Thyroid gland (tissue), 4 donors: ENCODE measurements at regions not wholly inside any gene's neighbourhood (a gene's known extent, or its start where the extent isn't known, plus 50 kb on each side); places are given as distances from the start of the nearest gene placed in this dataset.

Experiments
- DNase-seq, 2 donors: peaks; one replicate each; pipeline ENCODE4 v3.0.0-alpha.2; 2019
- H3K27ac ChIP-seq, 3 donors: fragments of 200-600 bp; sonication (generic); 1 replicate in 2 of 3; 2 replicates in 1 of 3; pipeline ENCODE4 v1.5.1; 2016 to 2019; ENCODE audit warnings: mild to moderate bottlenecking in 1 of 3, moderate library complexity in 1 of 3
- H3K27me3 ChIP-seq: fragments of 200-600 bp; sonication (generic); one replicate; pipeline ENCODE4 v1.5.1; 2019
- H3K36me3 ChIP-seq, 2 donors: fragments of 200-600 bp; sonication (generic); one replicate each; pipeline ENCODE4 v1.5.1; 2016 to 2019
- H3K4me1 ChIP-seq, 2 donors: fragments of 200-600 bp; sonication (generic); one replicate each; pipeline ENCODE4 v1.5.1; 2017 to 2019
- H3K4me3 ChIP-seq, 3 donors: fragments of 200-600 bp; sonication (generic); replicated peaks in 1 of 3; 1 replicate in 2 of 3; 2 replicates in 1 of 3; pipeline ENCODE4 v1.5.1; 2016; ENCODE audit warnings: mild to moderate bottlenecking in 1 of 3
- H3K9me3 ChIP-seq: fragments of 200-600 bp; sonication (generic); one replicate; pipeline ENCODE4 v1.5.1; 2017
- POLR2A ChIP-seq, 2 donors: fragments of 450-650 bp; IDR thresholded peaks; one replicate each; pipeline ENCODE4 v1.6.1; 2017; ENCODE audit warnings: antibody characterized with exemption in 2 of 2, mild to moderate bottlenecking in 2 of 2, moderate library complexity in 1 of 2
- WGBS, 2 donors: methylation state at CpG; one replicate each; pipeline ENCODE4 v1.1.5; 2017; 5-methylcytosine and 5-hydroxymethylcytosine counted together
- intact Hi-C: fragments of 100-400 bp; cut with DNase I; formaldehyde crosslinking; loops from one replicate; pipeline ENCODE4 v1.15.1; 2023
- TF ChIP-seq, protein P1 (sequence below), 6 experiments: fragments of 200-600 bp in 3 of 6; fragments of 450-650 bp in 3 of 6; sonication (generic) in 3 of 6; IDR thresholded peaks; one replicate each; pipeline ENCODE4 v1.5.1; 2016 to 2019; ENCODE audit warnings: antibody characterized with exemption in 6 of 6, mild to moderate bottlenecking in 2 of 6, inconsistent platforms in 1 of 6, moderate library complexity in 1 of 6

DNA sequence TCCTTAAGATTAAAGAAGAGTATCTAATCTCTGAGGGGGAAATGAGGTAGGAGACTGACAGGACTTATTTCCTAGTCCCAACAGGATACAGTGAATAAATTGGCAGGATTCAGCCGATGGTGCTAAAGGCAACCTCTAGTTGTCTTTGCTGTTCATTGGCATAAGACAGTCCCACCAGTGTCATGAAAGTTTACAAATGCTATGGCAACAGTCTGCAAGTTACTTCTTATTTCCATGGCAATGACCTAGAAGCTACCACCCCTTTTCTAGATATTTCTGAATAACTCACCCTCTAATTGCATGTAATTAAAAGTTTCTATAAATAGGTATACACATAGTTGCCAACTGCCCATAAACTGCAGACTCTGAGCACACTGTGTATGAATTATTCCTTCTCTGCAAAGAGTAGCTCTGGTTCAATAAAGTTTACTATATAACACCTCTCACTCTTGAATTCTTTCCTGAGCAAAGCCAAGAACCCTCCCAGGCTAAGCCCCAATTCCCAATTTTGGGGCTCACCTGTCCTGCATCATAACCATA is 172.7 kb upstream of the LRATD1 start:
- intact Hi-C loops: no loop called here
- TF ChIP-seq POLR2A (IDR thresholded peaks at IDR 0.05): no peak
- TF ChIP-seq, protein P1, sequence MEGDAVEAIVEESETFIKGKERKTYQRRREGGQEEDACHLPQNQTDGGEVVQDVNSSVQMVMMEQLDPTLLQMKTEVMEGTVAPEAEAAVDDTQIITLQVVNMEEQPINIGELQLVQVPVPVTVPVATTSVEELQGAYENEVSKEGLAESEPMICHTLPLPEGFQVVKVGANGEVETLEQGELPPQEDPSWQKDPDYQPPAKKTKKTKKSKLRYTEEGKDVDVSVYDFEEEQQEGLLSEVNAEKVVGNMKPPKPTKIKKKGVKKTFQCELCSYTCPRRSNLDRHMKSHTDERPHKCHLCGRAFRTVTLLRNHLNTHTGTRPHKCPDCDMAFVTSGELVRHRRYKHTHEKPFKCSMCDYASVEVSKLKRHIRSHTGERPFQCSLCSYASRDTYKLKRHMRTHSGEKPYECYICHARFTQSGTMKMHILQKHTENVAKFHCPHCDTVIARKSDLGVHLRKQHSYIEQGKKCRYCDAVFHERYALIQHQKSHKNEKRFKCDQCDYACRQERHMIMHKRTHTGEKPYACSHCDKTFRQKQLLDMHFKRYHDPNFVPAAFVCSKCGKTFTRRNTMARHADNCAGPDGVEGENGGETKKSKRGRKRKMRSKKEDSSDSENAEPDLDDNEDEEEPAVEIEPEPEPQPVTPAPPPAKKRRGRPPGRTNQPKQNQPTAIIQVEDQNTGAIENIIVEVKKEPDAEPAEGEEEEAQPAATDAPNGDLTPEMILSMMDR (IDR thresholded peaks at IDR 0.05): no peak
- Histone ChIP-seq H3K36me3 (no peaks in the 10 kb centered on the region), H3K4me1 (no peaks in the 10 kb centered on the region), H3K9me3 (no peaks in the 10 kb centered on the region), H3K27ac (no peak overlapping the region), H3K4me3 (no peak overlapping the region), H3K27me3 (no peaks in the 10 kb centered on the region)
- WGBS, 2 donors: 88 to 94% methylated on average over 1 of the region's 1 CpG
- DNase-seq: no peak

DNA sequence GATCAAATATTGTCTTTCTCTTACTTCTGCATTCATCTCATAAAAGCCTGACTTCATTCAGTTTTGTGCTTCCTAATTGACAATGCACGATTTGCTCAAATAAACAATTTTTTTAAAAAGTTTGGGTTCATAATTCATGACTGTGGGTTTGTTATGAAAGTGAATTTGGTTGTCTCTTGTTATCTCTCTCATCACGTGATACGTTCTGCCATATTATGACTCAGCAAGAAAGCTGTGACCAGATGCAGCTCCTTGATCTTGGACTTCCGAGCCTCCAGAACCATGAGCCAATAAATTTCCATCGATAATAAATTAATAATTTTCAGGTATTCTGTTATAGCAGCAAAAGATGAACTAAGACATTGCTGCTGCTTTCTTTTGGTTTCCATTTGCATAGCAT is 156.5 kb upstream of the LRATD1 start:
- no peak for DNase-seq
- H3K4me3 ChIP-seq: no peak overlapping the region
- TF ChIP-seq, protein P1 (IDR thresholded peaks at IDR 0.05): no peak
- no peak for TF ChIP-seq POLR2A (IDR thresholded peaks at IDR 0.05)
- H3K9me3 ChIP-seq: no peaks in the 10 kb centered on the region
- no peaks in the 10 kb centered on the region for H3K4me1 ChIP-seq
- H3K27me3 ChIP-seq: no peaks in the 10 kb centered on the region
- 85 to 86% methylated on average over 5 of the region's 5 CpGs for WGBS, 2 donors
- intact Hi-C loops: no loop called here
- no peak overlapping the region for H3K27ac ChIP-seq
- no peaks in the 10 kb centered on the region for H3K36me3 ChIP-seq

DNA sequence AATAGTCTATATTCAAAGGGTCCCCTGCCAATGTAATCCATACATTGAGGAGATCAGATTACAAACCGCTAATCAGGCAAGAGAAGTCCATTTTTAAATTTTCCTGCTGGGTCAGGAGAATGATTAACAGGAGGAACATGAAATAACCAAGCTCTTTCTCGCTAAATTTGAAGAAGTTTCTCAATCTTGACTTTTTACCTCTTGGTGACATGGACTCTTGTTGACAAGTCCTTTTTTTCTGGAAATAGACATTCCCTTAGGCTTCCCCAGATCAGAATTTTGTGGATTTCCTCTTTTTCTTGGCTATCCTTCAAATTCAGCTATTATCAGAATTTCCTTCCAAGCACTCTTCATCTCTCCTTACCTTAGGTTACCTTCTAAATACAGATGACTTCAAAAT is 153.0 kb upstream of the LRATD1 start:
- intact Hi-C loops: no loop called here
- H3K4me1 ChIP-seq: no peaks in the 10 kb centered on the region
- TF ChIP-seq, protein P1 (IDR thresholded peaks at IDR 0.05): no peak
- no peak for TF ChIP-seq POLR2A (IDR thresholded peaks at IDR 0.05)
- no peak overlapping the region for H3K27ac ChIP-seq
- H3K9me3 ChIP-seq: no peaks in the 10 kb centered on the region
- no peak for DNase-seq
- H3K36me3 ChIP-seq: no peaks in the 10 kb centered on the region
- WGBS, 2 donors: 75 to 80% methylated on average over 2 of the region's 2 CpGs
- H3K4me3 ChIP-seq: no peak overlapping the region
- H3K27me3 ChIP-seq: no peaks in the 10 kb centered on the region

DNA sequence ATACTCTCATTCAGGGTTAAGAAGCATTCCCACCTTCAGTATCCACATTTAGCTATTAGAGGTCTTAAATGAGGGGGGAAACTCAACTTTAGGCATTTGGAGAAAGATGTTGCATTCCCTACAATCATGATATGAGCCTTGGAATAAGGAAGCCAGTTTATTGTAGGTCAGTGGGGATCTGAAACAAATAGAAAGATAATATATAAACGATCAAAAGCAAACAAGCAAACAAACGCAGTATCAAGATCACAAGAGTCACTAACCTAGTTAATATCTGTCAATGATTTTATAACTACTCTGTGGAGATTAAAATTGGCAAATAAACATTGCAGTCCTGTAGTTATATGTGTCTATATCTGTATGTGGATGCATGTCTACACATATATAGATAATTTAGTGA is 152.4 kb upstream of the LRATD1 start:
- WGBS, 2 donors: 71 to 86% methylated on average over 2 of the region's 2 CpGs
- no peak overlapping the region for H3K27ac ChIP-seq
- intact Hi-C loops: no loop called here

DNA sequence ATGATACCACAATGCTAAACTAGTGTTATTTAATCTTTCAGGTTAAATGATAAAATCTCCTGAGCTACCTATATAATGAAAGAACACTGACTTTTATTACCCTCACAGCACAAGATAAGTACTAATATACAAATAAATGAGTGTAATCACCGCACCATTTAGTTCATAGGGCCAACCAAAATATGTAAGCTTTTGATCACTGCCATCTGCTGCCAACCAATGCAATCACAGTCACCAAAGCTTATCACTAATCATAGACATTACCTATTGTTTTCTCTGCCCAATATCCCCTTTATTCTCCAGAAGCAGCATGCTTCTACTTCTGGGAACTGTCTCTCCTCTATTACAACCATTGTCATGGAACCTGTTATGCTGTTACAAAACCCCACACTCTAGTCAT is 151.6 kb upstream of the LRATD1 start:
- no peaks in the 10 kb centered on the region for H3K36me3 ChIP-seq
- no peaks in the 10 kb centered on the region for H3K4me1 ChIP-seq
- whole genome bisulfite sequencing, 2 donors: 86 to 90% methylated on average over 1 of the region's 1 CpG
- H3K27ac ChIP-seq: no peak overlapping the region
- no peaks in the 10 kb centered on the region for H3K9me3 ChIP-seq
- intact Hi-C loops: no loop called here
- TF ChIP-seq POLR2A (IDR thresholded peaks at IDR 0.05): no peak
- TF ChIP-seq, protein P1 (IDR thresholded peaks at IDR 0.05): no peak
- no peaks in the 10 kb centered on the region for H3K27me3 ChIP-seq
- no peak for DNase-seq
- no peak overlapping the region for H3K4me3 ChIP-seq

More for the DNA sequence above, 152.4 kb upstream of the LRATD1 start:
- no peak overlapping the region for H3K4me3 ChIP-seq
- H3K4me1 ChIP-seq: no peaks in the 10 kb centered on the region
- H3K27me3 ChIP-seq: no peaks in the 10 kb centered on the region
- no peaks in the 10 kb centered on the region for H3K36me3 ChIP-seq
- H3K9me3 ChIP-seq: no peaks in the 10 kb centered on the region
- no peak for TF ChIP-seq POLR2A (IDR thresholded peaks at IDR 0.05)
- TF ChIP-seq, protein P1 (IDR thresholded peaks at IDR 0.05): no peak
- DNase-seq: no peak
